ENCODE measurements at regions not wholly inside any gene's neighbourhood (a gene's known extent, or its start where the extent isn't known, plus 50 kb on each side); places are given as distances from the start of the nearest gene placed in this dataset.

DNA sequence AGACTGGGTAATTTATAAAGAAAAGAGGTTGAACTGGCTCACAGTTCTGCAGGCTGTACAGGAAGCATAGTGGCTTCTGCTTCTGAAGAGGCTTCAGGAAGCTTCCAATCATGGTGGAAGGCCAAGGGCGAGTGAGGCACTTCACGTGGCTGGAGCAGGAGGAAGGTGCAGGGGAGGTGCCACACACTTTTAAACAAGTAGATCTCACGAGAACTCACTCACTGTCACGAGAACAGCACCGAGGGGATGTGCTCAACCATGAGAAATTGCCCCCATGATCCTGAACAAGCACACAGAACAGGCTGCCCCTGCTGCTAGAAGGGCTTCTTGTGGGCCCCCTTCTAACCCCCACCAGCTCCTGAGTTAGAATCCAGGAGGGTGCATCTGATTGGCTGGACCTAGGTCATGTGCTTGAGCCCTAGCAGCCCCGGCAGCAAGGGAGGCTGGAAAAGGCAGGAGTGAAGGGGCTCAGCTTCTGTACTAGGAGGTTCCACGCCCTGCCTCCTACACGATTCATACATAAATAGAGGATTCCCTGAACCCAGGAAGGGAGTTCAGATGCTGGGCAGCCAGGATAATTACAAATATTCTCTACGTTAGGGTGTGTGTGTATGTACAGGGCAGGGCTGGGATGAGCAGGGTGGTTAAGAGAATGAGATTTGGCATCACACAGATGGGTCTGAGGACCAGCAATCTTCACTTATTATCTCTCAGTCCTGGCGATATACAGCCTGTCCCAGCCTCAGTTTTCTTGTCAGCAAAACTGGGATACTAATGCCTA lies 72.8 kb upstream of the ATP5PO start:
- TF ChIP-seq POLR2A (IDR thresholded peaks at IDR 0.05; ENCODE audit: low read depth, low read length) (no peak), POLR2AphosphoS5 (IDR thresholded peaks at IDR 0.05; ENCODE audit: low read depth, low read length) (no peak)
